Fibroblast of lung (primary cell): ENCODE measurements at regions not wholly inside any gene's neighbourhood (a gene's known extent, or its start where the extent isn't known, plus 50 kb on each side); places are given as distances from the start of the nearest gene placed in this dataset.
"Not testable (repeated sequence)": the region's sequence is repeated elsewhere in the genome, so short reads cannot be mapped to it uniquely, and the experiment has no call there.

Experiments used
- DNase-seq, 2 donors: peaks; one replicate each; pipeline versions ENCODE4 v3.0.0 to v3.0.0-alpha.2; 2010; ENCODE audit warnings: low read depth in 2 of 2
- H2AFZ ChIP-seq: 2 replicates; pipeline ENCODE4 v1.5.1; 2012; ENCODE audit warnings: low read length, control low read depth, inconsistent platforms
- H3K27ac ChIP-seq: 2 replicates; pipeline ENCODE4 v1.5.1; 2011; ENCODE audit warnings: low read length, control low read depth; ENCODE audit not compliant: insufficient read depth
- H3K27me3 ChIP-seq: 2 replicates; pipeline ENCODE4 v1.5.1; 2011; ENCODE audit warnings: mild to moderate bottlenecking, low read length; ENCODE audit not compliant: control insufficient read depth, insufficient read depth
- H3K36me3 ChIP-seq: 2 replicates; pipeline ENCODE4 v1.5.1; 2011; ENCODE audit warnings: low read length; ENCODE audit not compliant: control insufficient read depth, insufficient read depth
- H3K4me1 ChIP-seq: 2 replicates; pipeline ENCODE4 v1.5.1; 2011; ENCODE audit warnings: low read length; ENCODE audit not compliant: control insufficient read depth, insufficient read depth; ENCODE audit errors: extremely low read depth
- H3K4me2 ChIP-seq: 2 replicates; pipeline ENCODE4 v1.5.1; 2011; ENCODE audit warnings: low read length, control low read depth; ENCODE audit not compliant: insufficient read depth; ENCODE audit errors: extremely low read depth
- H3K4me3 ChIP-seq, 4 experiments: fragments of 200-600 bp in 1 of 4; sonication (generic) in 1 of 4; replicated peaks in 1 of 4; 2 replicates each; pipeline ENCODE4 v1.5.1; 2011 to 2016; ENCODE audit warnings: low read length in 4 of 4, low read depth in 3 of 4, mild to moderate bottlenecking in 3 of 4, control low read depth in 2 of 4, inconsistent platforms in 1 of 4, mixed read lengths in 1 of 4; ENCODE audit not compliant: insufficient read depth in 1 of 4; ENCODE audit errors: control extremely low read depth in 1 of 4
- H3K79me2 ChIP-seq: 2 replicates; pipeline ENCODE4 v1.5.1; 2012; ENCODE audit warnings: mild to moderate bottlenecking, low read length, inconsistent platforms; ENCODE audit not compliant: control insufficient read depth, insufficient read depth
- H3K9ac ChIP-seq: 2 replicates; pipeline ENCODE4 v1.5.1; 2011; ENCODE audit warnings: mild to moderate bottlenecking, low read length, control low read depth; ENCODE audit not compliant: insufficient read depth
- H3K9me3 ChIP-seq: 2 replicates; pipeline ENCODE4 v1.5.1; 2012; ENCODE audit warnings: low read depth, low read length; ENCODE audit not compliant: control insufficient read depth, insufficient read depth
- H4K20me1 ChIP-seq: 2 replicates; pipeline ENCODE4 v1.5.1; 2011; ENCODE audit warnings: low read length; ENCODE audit not compliant: control insufficient read depth, insufficient read depth; ENCODE audit errors: extremely low read depth
- EZH2 ChIP-seq: IDR thresholded peaks from 2 replicates; pipeline ENCODE4 v1.5.1; 2012; ENCODE audit warnings: low read length, control low read depth, mild to moderate bottlenecking; ENCODE audit errors: missing control alignments
- TF ChIP-seq, protein P1 (sequence below), 2 donors: IDR thresholded peaks in 1 of 2; conservative IDR thresholded peaks in 1 of 2; 1 replicate in 1 of 2; 2 replicates in 1 of 2; pipeline ENCODE4 v1.5.1; 2011 to 2012; ENCODE audit warnings: low read length in 2 of 2, control low read depth in 1 of 2, inconsistent platforms in 1 of 2, low read depth in 1 of 2, mild to moderate bottlenecking in 1 of 2

DNA sequence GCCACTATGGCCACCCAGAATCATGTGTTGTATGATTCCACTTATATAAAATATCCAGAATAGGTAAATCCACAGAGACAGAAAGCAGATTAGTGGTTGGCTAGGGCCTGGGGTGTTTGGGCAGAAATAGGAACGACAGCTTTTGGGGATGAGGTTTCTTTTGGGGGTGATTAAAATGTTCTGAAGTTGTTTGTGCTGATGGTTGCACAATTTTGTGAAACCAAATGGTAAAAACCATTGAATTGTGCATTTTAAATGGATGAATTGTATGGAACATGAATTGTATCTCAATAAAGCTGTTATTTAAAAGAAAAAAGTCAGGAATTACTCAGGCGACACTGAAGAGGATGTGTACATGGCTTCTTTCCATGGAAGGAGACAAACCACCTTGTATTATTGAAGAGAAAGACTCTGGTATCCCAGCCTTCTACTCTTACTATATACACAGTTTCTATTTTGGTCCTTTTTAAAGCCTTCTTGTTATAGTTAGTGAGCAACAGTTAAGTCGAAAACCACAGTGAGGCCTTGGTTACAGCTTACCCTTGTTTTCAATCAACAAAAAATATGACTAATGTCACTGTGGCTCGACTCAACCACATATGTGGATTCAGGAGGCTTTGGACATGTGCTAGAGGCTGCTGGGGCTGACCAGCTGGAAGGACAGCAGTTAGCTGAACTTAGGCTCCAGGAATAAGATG is 57.1 kb upstream of the KMT2E start:
- H3K4me1 ChIP-seq, result peaks cover 15% of the 10 kb centered on the region
- H3K4me2 ChIP-seq, result peak overlapping the region; percentile 1
- peak; percentile 89 to 94 for DNase-seq
- H4K20me1 ChIP-seq, result no peaks in the 10 kb centered on the region
- H3K79me2 ChIP-seq, result no peaks in the 10 kb centered on the region
- H2AFZ ChIP-seq, result no peak overlapping the region
- H3K27ac ChIP-seq, result peak overlapping the region; percentile 83
- H3K9me3 ChIP-seq, result no peaks in the 10 kb centered on the region
- H3K36me3 ChIP-seq, result no peaks in the 10 kb centered on the region
- no peak overlapping the region for H3K9ac ChIP-seq
- TF ChIP-seq, protein P1, sequence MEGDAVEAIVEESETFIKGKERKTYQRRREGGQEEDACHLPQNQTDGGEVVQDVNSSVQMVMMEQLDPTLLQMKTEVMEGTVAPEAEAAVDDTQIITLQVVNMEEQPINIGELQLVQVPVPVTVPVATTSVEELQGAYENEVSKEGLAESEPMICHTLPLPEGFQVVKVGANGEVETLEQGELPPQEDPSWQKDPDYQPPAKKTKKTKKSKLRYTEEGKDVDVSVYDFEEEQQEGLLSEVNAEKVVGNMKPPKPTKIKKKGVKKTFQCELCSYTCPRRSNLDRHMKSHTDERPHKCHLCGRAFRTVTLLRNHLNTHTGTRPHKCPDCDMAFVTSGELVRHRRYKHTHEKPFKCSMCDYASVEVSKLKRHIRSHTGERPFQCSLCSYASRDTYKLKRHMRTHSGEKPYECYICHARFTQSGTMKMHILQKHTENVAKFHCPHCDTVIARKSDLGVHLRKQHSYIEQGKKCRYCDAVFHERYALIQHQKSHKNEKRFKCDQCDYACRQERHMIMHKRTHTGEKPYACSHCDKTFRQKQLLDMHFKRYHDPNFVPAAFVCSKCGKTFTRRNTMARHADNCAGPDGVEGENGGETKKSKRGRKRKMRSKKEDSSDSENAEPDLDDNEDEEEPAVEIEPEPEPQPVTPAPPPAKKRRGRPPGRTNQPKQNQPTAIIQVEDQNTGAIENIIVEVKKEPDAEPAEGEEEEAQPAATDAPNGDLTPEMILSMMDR (conservative IDR thresholded peaks at IDR 0.05 in 1 of 2, IDR thresholded peaks at IDR 0.05 in 1 of 2; ENCODE audit: low read depth in 1 of 2, low read length in 2 of 2), result no peak
- no peak for TF ChIP-seq EZH2
- H3K4me3 ChIP-seq, result no peak overlapping the region
- no peaks in the 10 kb centered on the region for H3K27me3 ChIP-seq

DNA sequence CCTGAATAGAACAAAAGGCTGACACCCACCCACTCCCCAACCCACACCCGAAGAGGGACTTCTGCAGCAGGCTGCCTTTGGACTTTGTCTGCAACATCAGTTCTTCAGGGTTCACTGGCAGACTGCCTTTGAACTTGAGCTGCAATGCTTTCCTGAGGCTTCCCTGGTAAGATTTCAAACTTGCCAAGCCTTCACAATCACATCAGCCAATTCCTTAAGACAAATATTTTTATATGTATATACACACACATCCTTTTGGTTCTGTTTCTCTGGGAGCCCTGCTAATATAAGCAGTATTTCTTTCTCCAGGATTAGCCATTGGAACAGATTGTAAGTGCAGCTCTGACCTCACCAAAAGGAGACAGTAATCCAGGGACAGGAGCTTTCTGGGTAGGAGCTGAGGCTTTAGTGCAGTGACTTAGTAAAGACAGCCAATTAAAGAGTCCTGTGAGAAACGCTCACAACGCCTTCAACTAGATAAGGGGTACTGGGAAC is 55.6 kb upstream of the KMT2E start:
- TF ChIP-seq EZH2, result no peak
- TF ChIP-seq, protein P1 (conservative IDR thresholded peaks at IDR 0.05 in 1 of 2, IDR thresholded peaks at IDR 0.05 in 1 of 2; ENCODE audit: low read depth in 1 of 2, low read length in 2 of 2), result no peak
- H3K27me3 ChIP-seq, result no peaks in the 10 kb centered on the region
- H3K27ac ChIP-seq, result peak overlapping the region; percentile 50
- no peaks in the 10 kb centered on the region for H4K20me1 ChIP-seq
- peaks cover 15% of the 10 kb centered on the region for H3K4me1 ChIP-seq
- H2AFZ ChIP-seq, result no peak overlapping the region
- DNase-seq, result peak in 1 of 2 donors; percentile 75
- H3K4me2 ChIP-seq, result no peak overlapping the region
- H3K9me3 ChIP-seq, result no peaks in the 10 kb centered on the region
- H3K9ac ChIP-seq, result no peak overlapping the region
- no peaks in the 10 kb centered on the region for H3K79me2 ChIP-seq
- H3K4me3 ChIP-seq, result no peak overlapping the region
- no peaks in the 10 kb centered on the region for H3K36me3 ChIP-seq

DNA sequence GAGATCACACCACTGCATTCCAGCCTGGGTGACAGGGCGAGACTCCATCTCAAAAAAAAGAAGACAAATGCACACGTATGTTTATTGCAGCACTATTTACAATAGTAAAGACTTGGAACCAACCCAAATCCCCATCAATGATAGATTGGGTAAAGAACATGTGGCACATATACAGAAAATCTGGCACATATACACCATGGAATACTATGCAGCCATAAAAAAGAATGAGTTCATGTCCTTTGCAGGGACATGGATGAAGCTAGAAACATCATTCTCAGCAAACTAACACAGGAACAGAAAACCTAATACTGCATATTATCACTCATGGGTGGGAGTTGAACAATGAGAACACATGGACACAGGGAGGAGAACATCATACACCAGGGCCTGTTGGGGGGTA is 54.5 kb upstream of the KMT2E start:
- H3K4me3 ChIP-seq, H3K9ac ChIP-seq, H3K79me2 ChIP-seq, H3K9me3 ChIP-seq, H3K4me2 ChIP-seq, DNase-seq, H2AFZ ChIP-seq, H3K36me3 ChIP-seq, H3K27me3 ChIP-seq, H3K27ac ChIP-seq, H4K20me1 ChIP-seq: not testable (repeated sequence)
- peaks cover 24% of the 10 kb centered on the region for H3K4me1 ChIP-seq
